OCI-LY7 (cell line): ENCODE measurements at regions not wholly inside any gene's neighbourhood (a gene's known extent, or its start where the extent isn't known, plus 50 kb on each side); places are given as distances from the start of the nearest gene placed in this dataset.

Experiments used
- CTCF ChIP-seq: fragments of 200-600 bp; sonication (generic); conservative IDR thresholded peaks from 2 replicates; pipeline ENCODE4 v1.5.1; 2014; ENCODE audit warnings: mild to moderate bottlenecking, antibody characterized with exemption, low read length, moderate library complexity, mixed read lengths
- EZH2phosphoT487 ChIP-seq: fragments of 200-600 bp; sonication (generic); IDR thresholded peaks from 2 replicates; pipeline ENCODE4 v1.6.1; 2018; ENCODE audit warnings: low read depth, borderline replicate concordance, mild to moderate bottlenecking, mixed run types, antibody characterized with exemption, low read length, moderate library complexity, mixed read lengths

DNA sequence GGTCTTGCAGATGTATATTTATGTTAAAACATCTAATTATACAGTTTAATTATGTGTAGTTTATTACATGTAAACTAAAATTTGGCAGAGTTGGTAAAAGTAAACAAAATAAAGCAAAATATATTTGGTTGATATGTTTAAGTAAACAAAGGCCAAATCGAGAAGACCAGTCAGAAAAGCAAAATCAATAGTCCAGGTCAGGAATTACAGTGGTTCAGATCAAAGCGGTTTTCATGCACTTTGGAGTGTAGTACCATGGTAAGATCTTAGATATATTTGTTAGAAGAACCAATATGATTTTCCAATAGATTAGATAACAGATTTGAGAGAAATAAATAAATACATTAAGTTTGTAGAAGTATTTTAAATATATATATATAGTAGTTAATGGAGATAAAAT lies 1421.6 kb upstream of the CDH8 start:
- no peak for TF ChIP-seq CTCF
- TF ChIP-seq EZH2phosphoT487 = no peak
